ENCODE measurements at regions not wholly inside any gene's neighbourhood (a gene's known extent, or its start where the extent isn't known, plus 50 kb on each side); places are given as distances from the start of the nearest gene placed in this dataset.

GRCh38 chr12:30847259-30847658 lies 79.3 kb upstream of the TSPAN11 start:
- H3K27me3 ChIP-seq (ENCODE audit: control insufficient read depth, insufficient read depth, low read length) = no peaks in the 10 kb centered on the region
- no peak for DNase-seq (ENCODE audit: low read depth)
- no peaks in the 10 kb centered on the region for H3K36me3 ChIP-seq (ENCODE audit: control insufficient read depth, insufficient read depth, low read length)
- POLR2A ChIA-PET = no interaction called here
- TF ChIP-seq, protein P1, sequence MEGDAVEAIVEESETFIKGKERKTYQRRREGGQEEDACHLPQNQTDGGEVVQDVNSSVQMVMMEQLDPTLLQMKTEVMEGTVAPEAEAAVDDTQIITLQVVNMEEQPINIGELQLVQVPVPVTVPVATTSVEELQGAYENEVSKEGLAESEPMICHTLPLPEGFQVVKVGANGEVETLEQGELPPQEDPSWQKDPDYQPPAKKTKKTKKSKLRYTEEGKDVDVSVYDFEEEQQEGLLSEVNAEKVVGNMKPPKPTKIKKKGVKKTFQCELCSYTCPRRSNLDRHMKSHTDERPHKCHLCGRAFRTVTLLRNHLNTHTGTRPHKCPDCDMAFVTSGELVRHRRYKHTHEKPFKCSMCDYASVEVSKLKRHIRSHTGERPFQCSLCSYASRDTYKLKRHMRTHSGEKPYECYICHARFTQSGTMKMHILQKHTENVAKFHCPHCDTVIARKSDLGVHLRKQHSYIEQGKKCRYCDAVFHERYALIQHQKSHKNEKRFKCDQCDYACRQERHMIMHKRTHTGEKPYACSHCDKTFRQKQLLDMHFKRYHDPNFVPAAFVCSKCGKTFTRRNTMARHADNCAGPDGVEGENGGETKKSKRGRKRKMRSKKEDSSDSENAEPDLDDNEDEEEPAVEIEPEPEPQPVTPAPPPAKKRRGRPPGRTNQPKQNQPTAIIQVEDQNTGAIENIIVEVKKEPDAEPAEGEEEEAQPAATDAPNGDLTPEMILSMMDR (IDR thresholded peaks at IDR 0.05; ENCODE audit: insufficient read depth, low read depth, low read length) = peak; percentile 65
- no peak overlapping the region for H3K4me3 ChIP-seq (ENCODE audit: low read depth, low read length)
- CTCF ChIA-PET = interaction anchor here (0.7 to 11.5 kb wide), 28 partner anchors 9 to 1909 kb away, joined by 3 to 324 read pairs (median 5); partner anchors contain the start of gene TSPAN11

- POLR2A ChIA-PET = no interaction called here
- Histone ChIP-seq H3K36me3 (ENCODE audit: control insufficient read depth, insufficient read depth, low read length) (no peaks in the 10 kb centered on the region), H3K27me3 (ENCODE audit: control insufficient read depth, insufficient read depth, low read length) (no peaks in the 10 kb centered on the region), H3K4me3 (ENCODE audit: low read depth, low read length) (no peak overlapping the region)
- no peak for DNase-seq (ENCODE audit: low read depth)
- CTCF ChIA-PET = interaction anchor here (0.8 to 11.5 kb wide), 21 partner anchors 11 to 1909 kb away, joined by 3 to 324 read pairs (median 5); partner anchors contain the start of gene TSPAN11
- TF ChIP-seq, protein P1 (IDR thresholded peaks at IDR 0.05; ENCODE audit: insufficient read depth, low read depth, low read length) = no peak
Measured at GRCh38 chr12:30846776-30847175, 79.8 kb upstream of the TSPAN11 start.

- CTCF ChIA-PET = interaction anchor here (1.6 to 11.5 kb wide), 3 partner anchors 13 to 395 kb away, joined by 4 to 324 read pairs (median 82); no protein-coding TSS in a partner anchor
Measured at GRCh38 chr12:30845676-30846075, 80.9 kb upstream of the TSPAN11 start.

GRCh38 chr12:30843211-30843610 lies 83.3 kb upstream of the TSPAN11 start:
- TF ChIP-seq, protein P1 (IDR thresholded peaks at IDR 0.05; ENCODE audit: insufficient read depth, low read depth, low read length) = no peak
- POLR2A ChIA-PET = no interaction called here
- Histone ChIP-seq H3K27me3 (ENCODE audit: control insufficient read depth, insufficient read depth, low read length) (no peaks in the 10 kb centered on the region), H3K4me3 (ENCODE audit: low read depth, low read length) (no peak overlapping the region), H3K36me3 (ENCODE audit: control insufficient read depth, insufficient read depth, low read length) (no peaks in the 10 kb centered on the region)
- CTCF ChIA-PET = interaction anchor here (0.6 to 11.5 kb wide), 6 partner anchors 93 to 397 kb away, joined by 3 to 324 read pairs (median 4); partner anchors contain the start of gene IPO8
- no peak for DNase-seq (ENCODE audit: low read depth)

More at GRCh38 chr12:30845676-30846075, 80.9 kb upstream of the TSPAN11 start:
- Histone ChIP-seq H3K4me3 (ENCODE audit: low read depth, low read length) (no peak overlapping the region), H3K36me3 (ENCODE audit: control insufficient read depth, insufficient read depth, low read length) (no peaks in the 10 kb centered on the region), H3K27me3 (ENCODE audit: control insufficient read depth, insufficient read depth, low read length) (no peaks in the 10 kb centered on the region)
- TF ChIP-seq, protein P1 (IDR thresholded peaks at IDR 0.05; ENCODE audit: insufficient read depth, low read depth, low read length) = no peak
- no peak for DNase-seq (ENCODE audit: low read depth)
- POLR2A ChIA-PET = no interaction called here

- CTCF ChIA-PET = no interaction called here
- Histone ChIP-seq H3K4me3 (ENCODE audit: low read depth, low read length) (no peak overlapping the region), H3K36me3 (ENCODE audit: control insufficient read depth, insufficient read depth, low read length) (no peaks in the 10 kb centered on the region), H3K27me3 (ENCODE audit: control insufficient read depth, insufficient read depth, low read length) (peaks cover 2% of the 10 kb centered on the region; the same call in 1 of the 2 replicates)
- no peak for DNase-seq (ENCODE audit: low read depth)
- TF ChIP-seq, protein P1 (IDR thresholded peaks at IDR 0.05; ENCODE audit: insufficient read depth, low read depth, low read length) = no peak
- POLR2A ChIA-PET = no interaction called here
Measured at GRCh38 chr12:30840715-30841114, 85.8 kb upstream of the TSPAN11 start.

All from BJ (cell line).